Kidney (tissue), 13 donors: ENCODE measurements at regions not wholly inside any gene's neighbourhood (a gene's known extent, or its start where the extent isn't known, plus 50 kb on each side); places are given as distances from the start of the nearest gene placed in this dataset.

Experiments used
- DNase-seq, 5 donors: peaks; one replicate each; pipeline ENCODE4 v3.0.0-alpha.2; 2013 to 2020
- FAIRE-seq: peaks from 2 replicates; lab custom pipeline; 2012; peaks lifted over from hg19 to GRCh38; lab: Jason Lieb, UNC
- H3K27ac ChIP-seq, 2 donors: one replicate each; pipeline ENCODE4 v1.7.0; 2013; ENCODE audit warnings: low read depth in 2 of 2, low read length in 2 of 2, inconsistent platforms in 1 of 2
- H3K27me3 ChIP-seq: one replicate; pipeline ENCODE4 v1.7.1; 2013; ENCODE audit warnings: low read length, inconsistent platforms; ENCODE audit not compliant: control insufficient read depth, insufficient read depth
- H3K36me3 ChIP-seq, 3 donors: one replicate each; pipeline versions ENCODE4 v1.7.0 to v1.7.1; 2013; ENCODE audit warnings: low read length in 3 of 3, control low read depth in 1 of 3, inconsistent platforms in 1 of 3; ENCODE audit not compliant: insufficient read depth in 3 of 3, control insufficient read depth in 2 of 3
- H3K4me1 ChIP-seq, 3 donors: one replicate each; pipeline versions ENCODE4 v1.7.0 to v1.7.1; 2013; ENCODE audit warnings: low read length in 3 of 3, inconsistent platforms in 1 of 3, low read depth in 1 of 3; ENCODE audit not compliant: control insufficient read depth in 2 of 3, insufficient read depth in 2 of 3
- H3K4me3 ChIP-seq, 3 donors: one replicate each; pipeline versions ENCODE4 v1.7.0 to v1.8.1; 2013; ENCODE audit warnings: low read length in 3 of 3, control low read depth in 1 of 3, inconsistent platforms in 1 of 3
- H3K9ac ChIP-seq, 3 donors: one replicate each; pipeline versions ENCODE4 v1.7.0 to v1.7.1; 2013; ENCODE audit warnings: low read length in 3 of 3, control low read depth in 1 of 3, inconsistent platforms in 1 of 3
- H3K9me3 ChIP-seq, 3 donors: one replicate each; pipeline versions ENCODE4 v1.7.0 to v1.7.1; 2013; ENCODE audit warnings: low read length in 3 of 3, control low read depth in 1 of 3, inconsistent platforms in 1 of 3; ENCODE audit not compliant: control insufficient read depth in 2 of 3, insufficient read depth in 1 of 3
- CTCF ChIP-seq: IDR thresholded peaks from 3 replicates; pipeline ENCODE4 v1.5.1; 2012; ENCODE audit warnings: mild to moderate bottlenecking, moderate library complexity, borderline replicate concordance; ENCODE audit not compliant: insufficient read depth; ENCODE audit errors: extremely low read depth
- intact Hi-C: fragments of 100-400 bp; cut with DNase I; formaldehyde crosslinking; loops from one replicate; pipeline ENCODE4 v1.11.1; 2022
- donor health status: control.
- donor health status: control.
- donor health status: control.
- donor health status: control.
- donor health status: control.
- donor health status: DM: yes; HTN: yes; CAD: no.
- donor health status: Normal renal cell carcinoma (clear cell type).

DNA sequence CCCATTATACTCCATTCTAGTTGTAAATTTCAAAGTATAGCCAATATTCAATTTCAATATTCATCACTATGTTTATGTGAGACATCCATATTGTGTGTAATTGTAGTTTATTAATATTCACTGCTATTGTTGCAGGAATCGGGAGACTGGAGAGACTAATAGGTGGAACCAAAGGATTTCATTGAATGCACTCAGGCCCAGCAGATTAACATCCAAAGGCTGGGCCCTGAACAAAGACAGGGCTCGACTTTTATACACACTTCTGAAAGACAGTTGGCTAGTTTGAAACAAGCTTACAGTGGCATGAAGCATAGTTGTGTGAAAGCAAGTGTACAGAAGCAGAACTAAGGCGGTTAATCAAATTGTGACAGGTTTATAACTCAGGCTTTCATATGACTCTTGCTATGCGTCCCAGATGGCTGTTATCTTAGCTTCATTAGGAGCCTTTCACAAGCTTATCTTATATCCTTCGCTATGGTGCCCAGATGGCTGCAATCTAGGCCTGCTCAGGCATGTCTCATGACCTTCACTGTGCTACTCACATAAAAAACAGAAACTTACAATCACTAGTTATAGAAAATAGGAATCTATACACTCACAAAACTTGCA lies 1038.8 kb upstream of the EPHA6 start:
- intact Hi-C loops: no loop called here
- DNase-seq (no peak), FAIRE-seq (no peak)
- Histone ChIP-seq H3K27me3 (no peaks in the 10 kb centered on the region), H3K36me3 (no peaks in the 10 kb centered on the region), H3K27ac (no peak overlapping the region), H3K4me3 (no peak overlapping the region), H3K4me1 (no peaks in the 10 kb centered on the region), H3K9me3 (peaks cover 0 to 6% (median 0%) of the 10 kb centered on the region in 3 donors), H3K9ac (no peak overlapping the region)
- TF ChIP-seq CTCF: no peak

- no peak for TF ChIP-seq CTCF
- no peaks in the 10 kb centered on the region for H3K36me3 ChIP-seq
- H3K27ac ChIP-seq: no peak overlapping the region
- intact Hi-C loops: no loop called here
- no peak for FAIRE-seq
- H3K4me3 ChIP-seq: no peak overlapping the region
- H3K9ac ChIP-seq: no peak overlapping the region
- no peaks in the 10 kb centered on the region for H3K4me1 ChIP-seq
- no peak for DNase-seq
- H3K27me3 ChIP-seq: no peaks in the 10 kb centered on the region
- no peaks in the 10 kb centered on the region for H3K9me3 ChIP-seq
Observed at GRCh38 chr3:95781598-95781997, 1032.8 kb upstream of the EPHA6 start.

GRCh38 chr3:95789111-95789510 lies 1025.3 kb upstream of the EPHA6 start:
- no peaks in the 10 kb centered on the region for H3K9me3 ChIP-seq
- H3K4me1 ChIP-seq: no peaks in the 10 kb centered on the region
- TF ChIP-seq CTCF: no peak
- no peak overlapping the region for H3K4me3 ChIP-seq
- intact Hi-C loops: no loop called here
- H3K36me3 ChIP-seq: no peaks in the 10 kb centered on the region
- FAIRE-seq (no peak), DNase-seq (no peak)
- no peaks in the 10 kb centered on the region for H3K27me3 ChIP-seq
- H3K9ac ChIP-seq: no peak overlapping the region
- no peak overlapping the region for H3K27ac ChIP-seq

DNA sequence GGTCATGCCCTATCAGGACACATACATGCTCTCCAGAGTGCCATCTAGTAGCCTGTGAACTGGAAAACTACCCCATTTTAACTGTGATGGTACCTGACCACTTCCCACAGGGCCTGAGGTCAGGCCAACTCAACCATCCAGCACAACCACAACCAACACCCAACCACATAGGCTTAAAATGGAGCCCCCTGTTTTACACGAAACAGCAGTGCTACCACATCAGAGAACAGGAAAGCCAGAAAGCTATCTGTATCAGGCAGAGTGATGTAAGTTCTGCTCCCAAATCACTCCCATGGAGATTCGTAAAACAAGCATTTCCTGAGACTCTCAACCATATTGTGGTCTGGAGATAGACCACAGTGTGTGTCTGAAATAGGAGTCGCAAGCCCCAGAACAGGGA lies 1017.3 kb upstream of the EPHA6 start:
- H3K36me3 ChIP-seq: no peaks in the 10 kb centered on the region
- no peaks in the 10 kb centered on the region for H3K4me1 ChIP-seq
- no peaks in the 10 kb centered on the region for H3K9me3 ChIP-seq
- no peak for TF ChIP-seq CTCF
- no peak overlapping the region for H3K4me3 ChIP-seq
- DNase-seq: no peak
- H3K27ac ChIP-seq: no peak overlapping the region
- FAIRE-seq: no peak
- no peaks in the 10 kb centered on the region for H3K27me3 ChIP-seq
- H3K9ac ChIP-seq: no peak overlapping the region
- intact Hi-C loops: no loop called here
